ENCODE measurements at regions not wholly inside any gene's neighbourhood (a gene's known extent, or its start where the extent isn't known, plus 50 kb on each side); places are given as distances from the start of the nearest gene placed in this dataset.

DNA sequence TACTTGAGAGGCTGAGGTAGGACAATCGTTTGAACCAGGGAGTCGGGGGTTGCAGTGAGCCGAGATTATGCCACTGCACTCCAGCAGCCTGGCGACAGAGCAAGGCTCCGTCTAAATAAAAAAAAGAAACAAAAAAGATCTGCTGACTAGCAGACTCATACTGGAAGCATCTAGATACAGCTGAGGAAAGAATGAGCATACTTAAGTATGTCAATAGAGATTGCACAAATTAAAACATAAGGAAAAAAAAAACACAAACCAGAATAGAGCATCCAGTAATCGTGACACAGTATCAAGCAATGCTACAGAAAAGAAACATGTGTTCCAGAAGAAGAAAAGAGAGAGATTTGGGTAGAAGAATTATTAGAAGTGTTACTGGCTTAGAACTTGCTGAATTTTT is 105.5 kb upstream of the SPOCK3 start:
- Mint-ChIP-seq H3K27ac (ENCODE audit: unreplicated experiment) (no peak overlapping the region), H3K4me1 (ENCODE audit: low read depth, unreplicated experiment) (no peaks in the 10 kb centered on the region), H3K4me3 (ENCODE audit: unreplicated experiment) (no peak overlapping the region), H3K36me3 (ENCODE audit: insufficient read depth, unreplicated experiment) (no peaks in the 10 kb centered on the region), H3K27me3 (ENCODE audit: insufficient read depth, unreplicated experiment) (no peaks in the 10 kb centered on the region), H3K9me3 (ENCODE audit: unreplicated experiment) (peaks cover 16% of the 10 kb centered on the region)
- ChIA-PET CTCF (no interaction called here), POLR2A (no interaction called here)
- TF ChIP-seq, protein P1, sequence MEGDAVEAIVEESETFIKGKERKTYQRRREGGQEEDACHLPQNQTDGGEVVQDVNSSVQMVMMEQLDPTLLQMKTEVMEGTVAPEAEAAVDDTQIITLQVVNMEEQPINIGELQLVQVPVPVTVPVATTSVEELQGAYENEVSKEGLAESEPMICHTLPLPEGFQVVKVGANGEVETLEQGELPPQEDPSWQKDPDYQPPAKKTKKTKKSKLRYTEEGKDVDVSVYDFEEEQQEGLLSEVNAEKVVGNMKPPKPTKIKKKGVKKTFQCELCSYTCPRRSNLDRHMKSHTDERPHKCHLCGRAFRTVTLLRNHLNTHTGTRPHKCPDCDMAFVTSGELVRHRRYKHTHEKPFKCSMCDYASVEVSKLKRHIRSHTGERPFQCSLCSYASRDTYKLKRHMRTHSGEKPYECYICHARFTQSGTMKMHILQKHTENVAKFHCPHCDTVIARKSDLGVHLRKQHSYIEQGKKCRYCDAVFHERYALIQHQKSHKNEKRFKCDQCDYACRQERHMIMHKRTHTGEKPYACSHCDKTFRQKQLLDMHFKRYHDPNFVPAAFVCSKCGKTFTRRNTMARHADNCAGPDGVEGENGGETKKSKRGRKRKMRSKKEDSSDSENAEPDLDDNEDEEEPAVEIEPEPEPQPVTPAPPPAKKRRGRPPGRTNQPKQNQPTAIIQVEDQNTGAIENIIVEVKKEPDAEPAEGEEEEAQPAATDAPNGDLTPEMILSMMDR (IDR thresholded peaks at IDR 0.05; ENCODE audit: insufficient read depth in 1 of 2, low read depth in 1 of 2, low read length in 1 of 2, severe bottlenecking in 1 of 2, unreplicated experiment in 1 of 2): no peak
- Histone ChIP-seq H3K4me1 (no peaks in the 10 kb centered on the region), H3K27me3 (replicated peaks; ENCODE audit: control insufficient read depth, insufficient read depth, low read length) (no peaks in the 10 kb centered on the region), H3K4me3 (ENCODE audit: low read depth, low read length) (no peak overlapping the region), H3K9me3 (no peaks in the 10 kb centered on the region), H3K36me3 (ENCODE audit: control insufficient read depth, insufficient read depth, low read length) (no peaks in the 10 kb centered on the region)
- no TSS peak for BruUV-seq (replicated peaks)
- intact Hi-C loops (cut with micrococcal nuclease; ENCODE audit: unreplicated experiment): no loop called here
- no peak for DNase-seq

DNA sequence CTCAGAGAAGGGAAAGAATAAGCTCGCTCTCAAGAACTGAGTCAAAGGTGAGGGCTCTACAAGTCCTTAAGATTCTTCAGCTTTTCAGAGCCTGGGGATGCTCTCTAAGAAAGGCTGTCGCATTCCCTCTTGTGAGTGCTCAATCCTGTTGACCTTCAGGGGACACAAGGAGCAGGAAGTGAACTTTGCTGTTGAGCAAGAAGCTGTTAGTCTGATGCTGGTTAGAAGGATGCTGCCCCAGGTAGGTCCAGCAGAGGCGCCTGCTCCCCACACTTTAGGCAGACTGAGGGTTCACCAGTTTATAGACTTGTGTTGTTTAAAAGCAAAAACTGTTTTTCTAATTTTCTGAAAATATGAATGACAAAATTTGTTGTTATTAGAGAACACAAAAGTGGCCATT is 125.4 kb upstream of the SPOCK3 start:
- BruUV-seq (replicated peaks): no TSS peak
- Histone ChIP-seq H3K9me3 (no peaks in the 10 kb centered on the region), H3K36me3 (ENCODE audit: control insufficient read depth, insufficient read depth, low read length) (no peaks in the 10 kb centered on the region), H3K4me1 (no peaks in the 10 kb centered on the region), H3K27me3 (replicated peaks; ENCODE audit: control insufficient read depth, insufficient read depth, low read length) (no peaks in the 10 kb centered on the region), H3K4me3 (ENCODE audit: low read depth, low read length) (no peak overlapping the region)
- TF ChIP-seq, protein P1 (IDR thresholded peaks at IDR 0.05; ENCODE audit: insufficient read depth in 1 of 2, low read depth in 1 of 2, low read length in 1 of 2, severe bottlenecking in 1 of 2, unreplicated experiment in 1 of 2): no peak
- ChIA-PET CTCF (interaction anchor here (0.8 kb wide), 1 partner anchor 263 kb away, joined by 4 read pairs; no protein-coding TSS in a partner anchor), POLR2A (no interaction called here)
- no peaks in the 10 kb centered on the region for H3K36me3 Mint-ChIP-seq (ENCODE audit: insufficient read depth, unreplicated experiment)
- peaks cover 2% of the 10 kb centered on the region for H3K27me3 Mint-ChIP-seq (ENCODE audit: insufficient read depth, unreplicated experiment)
- intact Hi-C loops (cut with micrococcal nuclease; ENCODE audit: unreplicated experiment): no loop called here
- H3K27ac Mint-ChIP-seq (ENCODE audit: unreplicated experiment): no peak overlapping the region
- no peak for DNase-seq
- no peak overlapping the region for H3K4me3 Mint-ChIP-seq (ENCODE audit: unreplicated experiment)
- no peaks in the 10 kb centered on the region for H3K9me3 Mint-ChIP-seq (ENCODE audit: unreplicated experiment)
- H3K4me1 Mint-ChIP-seq (ENCODE audit: low read depth, unreplicated experiment): no peaks in the 10 kb centered on the region

DNA sequence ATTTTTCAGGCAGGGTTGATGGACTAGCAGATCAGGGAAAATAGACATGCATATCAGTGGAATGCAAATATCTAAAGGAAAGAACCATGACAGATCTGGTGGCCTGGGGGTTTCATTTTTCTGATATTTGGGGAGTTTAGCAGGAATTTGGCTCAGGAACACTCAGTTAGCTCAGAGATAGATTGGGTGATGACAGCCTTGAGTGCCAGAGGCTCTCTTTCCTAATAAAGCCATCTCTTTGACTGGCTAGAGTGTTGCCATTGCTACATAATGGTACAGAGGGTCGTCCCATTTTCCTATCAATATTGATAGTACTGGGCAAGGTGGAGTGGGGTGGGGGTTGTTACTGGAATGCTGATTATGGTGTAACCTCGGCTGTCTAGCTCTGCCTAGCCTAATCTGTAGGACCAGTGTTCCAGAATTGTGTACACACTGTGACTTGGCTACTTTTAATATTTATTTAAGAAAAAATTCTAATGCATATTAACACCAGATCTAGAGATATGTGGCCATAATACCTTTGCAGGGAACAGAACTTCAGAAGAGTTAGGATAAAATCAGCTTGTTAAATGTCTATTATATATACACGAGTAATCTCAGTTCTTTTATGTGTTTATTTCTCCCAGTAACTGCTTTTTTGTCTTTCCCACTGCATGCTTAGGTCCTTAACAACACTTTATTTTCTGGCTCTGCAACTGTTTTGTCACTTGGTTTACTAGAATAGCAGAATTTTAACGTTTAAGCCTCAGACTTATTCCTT is 145.0 kb upstream of the SPOCK3 start:
- no peak for DNase-seq
- ChIA-PET POLR2A (no interaction called here), CTCF (no interaction called here)
- BruUV-seq (replicated peaks): no TSS peak
- no peaks in the 10 kb centered on the region for H3K36me3 ChIP-seq (ENCODE audit: control insufficient read depth, insufficient read depth, low read length)
- TF ChIP-seq, protein P1 (IDR thresholded peaks at IDR 0.05; ENCODE audit: insufficient read depth in 1 of 2, low read depth in 1 of 2, low read length in 1 of 2, severe bottlenecking in 1 of 2, unreplicated experiment in 1 of 2): no peak
- H3K4me1 ChIP-seq: no peaks in the 10 kb centered on the region
- Mint-ChIP-seq H3K9me3 (ENCODE audit: unreplicated experiment) (no peaks in the 10 kb centered on the region), H3K27ac (ENCODE audit: unreplicated experiment) (no peak overlapping the region), H3K4me1 (ENCODE audit: low read depth, unreplicated experiment) (no peaks in the 10 kb centered on the region), H3K27me3 (ENCODE audit: insufficient read depth, unreplicated experiment) (no peaks in the 10 kb centered on the region), H3K4me3 (ENCODE audit: unreplicated experiment) (no peak overlapping the region), H3K36me3 (ENCODE audit: insufficient read depth, unreplicated experiment) (no peaks in the 10 kb centered on the region)
- intact Hi-C loops (cut with micrococcal nuclease; ENCODE audit: unreplicated experiment): no loop called here
- H3K9me3 ChIP-seq: no peaks in the 10 kb centered on the region
- H3K4me3 ChIP-seq (ENCODE audit: low read depth, low read length): no peak overlapping the region
- H3K27me3 ChIP-seq (replicated peaks; ENCODE audit: control insufficient read depth, insufficient read depth, low read length): no peaks in the 10 kb centered on the region

Data from Caco-2 (cell line).